SK-N-SH treated with all-trans-retinoic acid at 6 μM for 48 hours (cell line): ENCODE measurements at regions not wholly inside any gene's neighbourhood (a gene's known extent, or its start where the extent isn't known, plus 50 kb on each side); places are given as distances from the start of the nearest gene placed in this dataset.

Experiments
- ATAC-seq: fragments of 200-7000 bp; cut with Tn5 transposase; 3 replicates; pipeline ENCODE4 v1.9.1; 2020; ENCODE audit warnings: mild to moderate bottlenecking, moderate library complexity
- ARNTL ChIP-seq: fragments of 450-650 bp; formaldehyde crosslinking; IDR thresholded peaks from 2 replicates; pipeline ENCODE4 v1.5.0; 2020; ENCODE audit warnings: low read depth, mild to moderate bottlenecking, moderate library complexity, borderline replicate concordance
- BACH2 ChIP-seq: fragments of 250-450 bp; sonication (Bioruptor Pico); IDR thresholded peaks from 2 replicates; pipeline ENCODE4 v1.9.0; 2021; ENCODE audit warnings: mild to moderate bottlenecking, borderline replicate concordance
- CSDC2 ChIP-seq: fragments of 250-450 bp; sonication (Bioruptor Pico); IDR thresholded peaks from 2 replicates; pipeline ENCODE4 v1.5.0; 2020; ENCODE audit warnings: mild to moderate bottlenecking, moderate library complexity
- CSRNP3 ChIP-seq: fragments of 250-450 bp; sonication (Bioruptor Pico); IDR thresholded peaks from 2 replicates; pipeline ENCODE4 v1.5.1; 2021; ENCODE audit warnings: mild to moderate bottlenecking, moderate library complexity
- ESRRG ChIP-seq: fragments of 250-450 bp; sonication (Bioruptor Pico); IDR thresholded peaks from 2 replicates; pipeline ENCODE4 v1.6.1; 2021; ENCODE audit warnings: mild to moderate bottlenecking
- GLIS3 ChIP-seq: fragments of 250-450 bp; sonication (Bioruptor Pico); IDR thresholded peaks from 2 replicates; pipeline ENCODE4 v1.5.0; 2020; ENCODE audit warnings: mild to moderate bottlenecking, moderate library complexity
- ISL1 ChIP-seq: fragments of 250-450 bp; sonication (Bioruptor Pico); IDR thresholded peaks from 2 replicates; pipeline ENCODE4 v2.1.2; 2022; ENCODE audit warnings: mild to moderate bottlenecking, moderate library complexity
- OSR1 ChIP-seq: fragments of 250-450 bp; sonication (Bioruptor Pico); IDR thresholded peaks from 2 replicates; pipeline ENCODE4 v1.8.0; 2022; ENCODE audit warnings: moderate library complexity, mild to moderate bottlenecking, inconsistent platforms
- PATZ1 ChIP-seq: fragments of 250-450 bp; sonication (Bioruptor Pico); IDR thresholded peaks from 2 replicates; pipeline ENCODE4 v1.8.0; 2020; ENCODE audit warnings: mild to moderate bottlenecking, moderate library complexity, borderline replicate concordance
- POU6F1 ChIP-seq: fragments of 250-450 bp; sonication (Bioruptor Pico); IDR thresholded peaks from 2 replicates; pipeline ENCODE4 v1.8.0; 2021; ENCODE audit warnings: low read depth, mild to moderate bottlenecking, moderate library complexity, borderline replicate concordance
- PPARA ChIP-seq: fragments of 250-450 bp; sonication (Bioruptor Pico); IDR thresholded peaks from 2 replicates; pipeline ENCODE4 v1.5.0; 2020; ENCODE audit warnings: mild to moderate bottlenecking, borderline replicate concordance
- RARB ChIP-seq: fragments of 250-450 bp; sonication (Bioruptor Pico); IDR thresholded peaks from 2 replicates; pipeline ENCODE4 v1.8.0; 2021; ENCODE audit warnings: mild to moderate bottlenecking, moderate library complexity
- SNAI2 ChIP-seq: fragments of 250-450 bp; sonication (Bioruptor Pico); IDR thresholded peaks from 2 replicates; pipeline ENCODE4 v1.5.0; 2020; ENCODE audit warnings: mild to moderate bottlenecking, moderate library complexity
- TCF4 ChIP-seq: fragments of 250-450 bp; sonication (Bioruptor Pico); IDR thresholded peaks from 2 replicates; pipeline ENCODE4 v1.8.0; 2021; ENCODE audit warnings: mild to moderate bottlenecking, moderate library complexity, borderline replicate concordance
- TOX ChIP-seq: fragments of 250-450 bp; sonication (Bioruptor Pico); IDR thresholded peaks from 2 replicates; pipeline ENCODE4 v1.8.0; 2021; ENCODE audit warnings: mild to moderate bottlenecking, moderate library complexity, borderline replicate concordance
- TSHZ2 ChIP-seq: fragments of 250-450 bp; sonication (Bioruptor Pico); IDR thresholded peaks from 2 replicates; pipeline ENCODE4 v1.5.0; 2020; ENCODE audit warnings: mild to moderate bottlenecking, moderate library complexity
- ZFP3 ChIP-seq: fragments of 250-450 bp; sonication (Bioruptor Pico); IDR thresholded peaks from 2 replicates; pipeline ENCODE4 v1.5.0; 2020; ENCODE audit warnings: mild to moderate bottlenecking, moderate library complexity
- ZFP30 ChIP-seq: fragments of 450-650 bp; formaldehyde crosslinking; IDR thresholded peaks from 2 replicates; pipeline ENCODE4 v1.5.0; 2022; ENCODE audit warnings: mild to moderate bottlenecking, moderate library complexity
- ZNF70 ChIP-seq: fragments of 450-650 bp; formaldehyde crosslinking; IDR thresholded peaks from 2 replicates; pipeline ENCODE4 v1.5.0; 2020; ENCODE audit warnings: mild to moderate bottlenecking, moderate library complexity
- ZNF8 ChIP-seq: fragments of 450-650 bp; formaldehyde crosslinking; IDR thresholded peaks from 2 replicates; pipeline ENCODE4 v1.5.0; 2020; ENCODE audit warnings: mild to moderate bottlenecking, moderate library complexity

- no peak for TF ChIP-seq PATZ1 (CRISPR knock-in tag)
- no peak for TF ChIP-seq CSRNP3 (CRISPR knock-in tag)
- no peak for TF ChIP-seq CSDC2
- no peak for TF ChIP-seq OSR1 (CRISPR knock-in tag)
- TF ChIP-seq ESRRG (CRISPR knock-in tag): no peak
Observed at GRCh38 chr1:163725551-163725950, 403.8 kb downstream of the NUF2 start (continued).

GRCh38 chr1:163730411-163730821 lies 408.7 kb downstream of the NUF2 start:
- no peak for TF ChIP-seq BACH2
- no peak for TF ChIP-seq CSDC2
- no peak for TF ChIP-seq RARB (CRISPR knock-in tag)

GRCh38 chr1:163737261-163737660 lies 415.5 kb downstream of the NUF2 start:
- no peak for TF ChIP-seq PPARA (CRISPR knock-in tag)
- ATAC-seq: no peak

More at GRCh38 chr1:163730411-163730821, 408.7 kb downstream of the NUF2 start:
- ATAC-seq: no peak

GRCh38 chr1:163744301-163744887 lies 422.6 kb downstream of the NUF2 start:
- no peak for ATAC-seq

More at GRCh38 chr1:163744301-163744887, 422.6 kb downstream of the NUF2 start:
- TF ChIP-seq CSRNP3 (CRISPR knock-in tag) (no peak), OSR1 (CRISPR knock-in tag) (no peak), ZNF70 (CRISPR knock-in tag) (no peak), ZFP30 (no peak), TOX (CRISPR knock-in tag) (no peak), ARNTL (CRISPR knock-in tag) (no peak), GLIS3 (CRISPR knock-in tag) (no peak), TCF4 (CRISPR knock-in tag) (no peak), POU6F1 (CRISPR knock-in tag) (no peak), CSDC2 (no peak), SNAI2 (CRISPR knock-in tag) (no peak), ESRRG (CRISPR knock-in tag) (no peak), TSHZ2 (CRISPR knock-in tag) (no peak), ZFP3 (CRISPR knock-in tag) (no peak), ZNF8 (CRISPR knock-in tag) (no peak), RARB (CRISPR knock-in tag) (no peak), BACH2 (no peak), PPARA (CRISPR knock-in tag) (no peak), ISL1 (CRISPR knock-in tag) (no peak)
- TF ChIP-seq, all 23 proteins: peak for 0
